ENCODE measurements at regions not wholly inside any gene's neighbourhood (a gene's known extent, or its start where the extent isn't known, plus 50 kb on each side); places are given as distances from the start of the nearest gene placed in this dataset.

DNA sequence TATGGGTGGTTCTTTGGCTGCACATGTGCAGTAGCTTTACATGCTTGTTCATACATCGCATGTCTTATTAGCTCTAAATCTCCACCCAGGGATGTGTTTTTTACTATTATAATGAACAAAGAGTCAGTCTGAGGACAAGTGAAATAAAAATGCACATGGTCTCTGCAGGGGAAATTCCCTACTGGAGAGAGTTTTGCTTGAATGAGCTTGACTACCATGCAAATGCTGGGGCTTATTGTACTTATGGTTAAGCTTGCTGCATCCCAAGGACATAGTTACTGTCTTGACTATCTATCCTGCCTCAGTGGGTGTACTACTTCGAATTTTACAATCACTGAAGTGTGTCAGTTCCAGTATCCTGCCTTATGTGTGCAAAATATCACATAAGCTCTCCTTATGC is 362.7 kb downstream of the TDRD15 start:
- TF ChIP-seq, protein P1, sequence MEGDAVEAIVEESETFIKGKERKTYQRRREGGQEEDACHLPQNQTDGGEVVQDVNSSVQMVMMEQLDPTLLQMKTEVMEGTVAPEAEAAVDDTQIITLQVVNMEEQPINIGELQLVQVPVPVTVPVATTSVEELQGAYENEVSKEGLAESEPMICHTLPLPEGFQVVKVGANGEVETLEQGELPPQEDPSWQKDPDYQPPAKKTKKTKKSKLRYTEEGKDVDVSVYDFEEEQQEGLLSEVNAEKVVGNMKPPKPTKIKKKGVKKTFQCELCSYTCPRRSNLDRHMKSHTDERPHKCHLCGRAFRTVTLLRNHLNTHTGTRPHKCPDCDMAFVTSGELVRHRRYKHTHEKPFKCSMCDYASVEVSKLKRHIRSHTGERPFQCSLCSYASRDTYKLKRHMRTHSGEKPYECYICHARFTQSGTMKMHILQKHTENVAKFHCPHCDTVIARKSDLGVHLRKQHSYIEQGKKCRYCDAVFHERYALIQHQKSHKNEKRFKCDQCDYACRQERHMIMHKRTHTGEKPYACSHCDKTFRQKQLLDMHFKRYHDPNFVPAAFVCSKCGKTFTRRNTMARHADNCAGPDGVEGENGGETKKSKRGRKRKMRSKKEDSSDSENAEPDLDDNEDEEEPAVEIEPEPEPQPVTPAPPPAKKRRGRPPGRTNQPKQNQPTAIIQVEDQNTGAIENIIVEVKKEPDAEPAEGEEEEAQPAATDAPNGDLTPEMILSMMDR (conservative IDR thresholded peaks at IDR 0.05 in 1 of 2, IDR thresholded peaks at IDR 0.05 in 1 of 2; ENCODE audit: low read depth in 1 of 2, low read length in 2 of 2): no peak
- TF ChIP-seq EZH2 (IDR thresholded peaks at IDR 0.05; ENCODE audit: low read length, missing control alignments): no peak
